ENCODE measurements at regions not wholly inside any gene's neighbourhood (a gene's known extent, or its start where the extent isn't known, plus 50 kb on each side); places are given as distances from the start of the nearest gene placed in this dataset.

DNA sequence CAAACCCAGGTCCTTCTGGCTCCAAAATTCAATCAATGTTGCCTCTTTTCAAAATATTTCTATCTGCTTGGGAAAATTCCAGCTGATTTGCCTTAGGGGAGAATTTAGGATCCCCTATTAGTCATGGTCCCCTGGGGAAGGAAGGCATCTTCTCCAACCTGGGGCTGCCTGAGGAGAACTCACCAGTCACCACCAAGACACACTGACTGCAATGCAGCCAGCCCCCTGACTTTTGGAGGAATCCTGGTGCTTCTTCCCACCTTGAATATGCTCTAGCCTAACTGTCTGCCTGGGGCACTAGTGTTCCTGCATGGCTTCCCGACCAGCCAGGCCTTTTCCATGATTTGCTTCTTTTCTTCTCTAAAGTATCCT lies 71.8 kb upstream of the BCL2L14 start:
- no peak for DNase-seq (ENCODE audit: low spot score)
- Histone ChIP-seq H3K4me2 (ENCODE audit: low read length) (no peak overlapping the region), H2AFZ (ENCODE audit: low read length) (no peak overlapping the region; the same call in 1 of the 2 replicates), H4K20me1 (ENCODE audit: insufficient read depth, low read length) (no peaks in the 10 kb centered on the region), H3K9me3 (ENCODE audit: low read length) (no peaks in the 10 kb centered on the region), H3K4me3 (ENCODE audit: low read depth, low read length, poor library complexity, severe bottlenecking) (no peak overlapping the region), H3K9me2 (ENCODE audit: insufficient read depth, low read length) (no peaks in the 10 kb centered on the region), H3K27ac (ENCODE audit: low read depth, low read length, poor library complexity, severe bottlenecking) (no peak overlapping the region), H3K4me1 (ENCODE audit: insufficient read depth, low read length, poor library complexity, severe bottlenecking) (peaks cover 5% of the 10 kb centered on the region), H3K79me2 (ENCODE audit: insufficient read depth, low read depth, low read length) (no peaks in the 10 kb centered on the region), H3K36me3 (ENCODE audit: insufficient read depth, low read length) (no peaks in the 10 kb centered on the region)
- ChIA-PET CTCF (ENCODE audit: unreplicated experiment) (no interaction called here), POLR2A (interaction anchor here (0.6 to 0.7 kb wide), 2 partner anchors 339 to 349 kb away, joined by 3 to 4 read pairs; no protein-coding TSS in a partner anchor)
- intact Hi-C loops (cut with micrococcal nuclease; ENCODE audit: unreplicated experiment) = no loop called here
- no TSS peak for BruUV-seq (replicated peaks)
- TF ChIP-seq EZH2phosphoT487 (IDR thresholded peaks at IDR 0.05; ENCODE audit: borderline replicate concordance, low read depth, low read length) = no peak
- no peak for TF ChIP-seq CTCF (conservative IDR thresholded peaks at IDR 0.05; ENCODE audit: low read length)

- no peak for DNase-seq (ENCODE audit: low spot score)
- no peaks in the 10 kb centered on the region for H4K20me1 ChIP-seq (ENCODE audit: insufficient read depth, low read length)
- POLR2A ChIA-PET = interaction anchor here (1.1 kb wide), 1 partner anchor 28 kb away, joined by 3 read pairs; no protein-coding TSS in a partner anchor
- no peak overlapping the region for H3K4me2 ChIP-seq (ENCODE audit: low read length)
- BruUV-seq (replicated peaks) = no TSS peak
- TF ChIP-seq CTCF (conservative IDR thresholded peaks at IDR 0.05; ENCODE audit: low read length) (no peak), EZH2phosphoT487 (IDR thresholded peaks at IDR 0.05; ENCODE audit: borderline replicate concordance, low read depth, low read length) (no peak)
- H3K4me3 ChIP-seq (ENCODE audit: low read depth, low read length, poor library complexity, severe bottlenecking) = no peak overlapping the region
- no peaks in the 10 kb centered on the region for H3K36me3 ChIP-seq (ENCODE audit: insufficient read depth, low read length)
- no peaks in the 10 kb centered on the region for H3K9me2 ChIP-seq (ENCODE audit: insufficient read depth, low read length)
- H2AFZ ChIP-seq (ENCODE audit: low read length) = no peak overlapping the region
- H3K4me1 ChIP-seq (ENCODE audit: insufficient read depth, low read length, poor library complexity, severe bottlenecking) = peaks cover 21% of the 10 kb centered on the region
- intact Hi-C loops (cut with micrococcal nuclease; ENCODE audit: unreplicated experiment) = no loop called here
- H3K27ac ChIP-seq (ENCODE audit: low read depth, low read length, poor library complexity, severe bottlenecking) = no peak overlapping the region
- CTCF ChIA-PET (ENCODE audit: unreplicated experiment) = no interaction called here
- no peaks in the 10 kb centered on the region for H3K9me3 ChIP-seq (ENCODE audit: low read length)
- no peaks in the 10 kb centered on the region for H3K79me2 ChIP-seq (ENCODE audit: insufficient read depth, low read depth, low read length)
Observed at GRCh38 chr12:12003609-12004008, 67.1 kb upstream of the BCL2L14 start.

GRCh38 chr12:12004524-12004923 lies 66.2 kb upstream of the BCL2L14 start:
- intact Hi-C loops (cut with micrococcal nuclease; ENCODE audit: unreplicated experiment) = no loop called here
- Histone ChIP-seq H3K79me2 (ENCODE audit: insufficient read depth, low read depth, low read length) (no peaks in the 10 kb centered on the region), H3K4me2 (ENCODE audit: low read length) (no peak overlapping the region), H3K4me3 (ENCODE audit: low read depth, low read length, poor library complexity, severe bottlenecking) (no peak overlapping the region), H3K4me1 (ENCODE audit: insufficient read depth, low read length, poor library complexity, severe bottlenecking) (peaks cover 26% of the 10 kb centered on the region), H3K9me3 (ENCODE audit: low read length) (no peaks in the 10 kb centered on the region), H4K20me1 (ENCODE audit: insufficient read depth, low read length) (no peaks in the 10 kb centered on the region), H3K36me3 (ENCODE audit: insufficient read depth, low read length) (no peaks in the 10 kb centered on the region), H3K27ac (ENCODE audit: low read depth, low read length, poor library complexity, severe bottlenecking) (no peak overlapping the region), H3K9me2 (ENCODE audit: insufficient read depth, low read length) (no peaks in the 10 kb centered on the region), H2AFZ (ENCODE audit: low read length) (no peak overlapping the region; the same call in 1 of the 2 replicates)
- no TSS peak for BruUV-seq (replicated peaks)
- no peak for DNase-seq (ENCODE audit: low spot score)
- POLR2A ChIA-PET = no interaction called here
- CTCF ChIA-PET (ENCODE audit: unreplicated experiment) = no interaction called here
- TF ChIP-seq EZH2phosphoT487 (IDR thresholded peaks at IDR 0.05; ENCODE audit: borderline replicate concordance, low read depth, low read length) = no peak
- TF ChIP-seq CTCF (conservative IDR thresholded peaks at IDR 0.05; ENCODE audit: low read length) = no peak
